ENCODE measurements at regions not wholly inside any gene's neighbourhood (a gene's known extent, or its start where the extent isn't known, plus 50 kb on each side); places are given as distances from the start of the nearest gene placed in this dataset.

DNA sequence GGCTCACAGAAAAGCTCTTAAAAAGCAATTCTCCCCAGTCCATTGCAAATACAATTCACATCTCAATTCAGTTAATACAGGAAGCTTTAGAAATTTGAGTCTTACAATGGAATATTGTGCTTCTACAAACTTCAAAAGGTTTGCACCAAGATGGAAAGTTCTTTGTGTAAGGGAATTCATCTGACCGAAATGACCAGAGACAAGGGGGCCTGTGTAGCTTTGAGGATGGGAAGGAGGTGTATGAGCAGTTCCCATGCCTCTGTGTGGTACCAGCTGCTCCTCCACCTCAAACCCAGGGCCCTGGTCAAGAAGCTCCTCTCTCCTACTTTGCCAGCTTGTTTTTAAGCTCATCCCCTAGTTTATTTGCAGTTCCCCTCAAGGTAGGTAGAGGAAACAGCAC lies 312.8 kb upstream of the PKDCC start:
- TF ChIP-seq, protein P1, sequence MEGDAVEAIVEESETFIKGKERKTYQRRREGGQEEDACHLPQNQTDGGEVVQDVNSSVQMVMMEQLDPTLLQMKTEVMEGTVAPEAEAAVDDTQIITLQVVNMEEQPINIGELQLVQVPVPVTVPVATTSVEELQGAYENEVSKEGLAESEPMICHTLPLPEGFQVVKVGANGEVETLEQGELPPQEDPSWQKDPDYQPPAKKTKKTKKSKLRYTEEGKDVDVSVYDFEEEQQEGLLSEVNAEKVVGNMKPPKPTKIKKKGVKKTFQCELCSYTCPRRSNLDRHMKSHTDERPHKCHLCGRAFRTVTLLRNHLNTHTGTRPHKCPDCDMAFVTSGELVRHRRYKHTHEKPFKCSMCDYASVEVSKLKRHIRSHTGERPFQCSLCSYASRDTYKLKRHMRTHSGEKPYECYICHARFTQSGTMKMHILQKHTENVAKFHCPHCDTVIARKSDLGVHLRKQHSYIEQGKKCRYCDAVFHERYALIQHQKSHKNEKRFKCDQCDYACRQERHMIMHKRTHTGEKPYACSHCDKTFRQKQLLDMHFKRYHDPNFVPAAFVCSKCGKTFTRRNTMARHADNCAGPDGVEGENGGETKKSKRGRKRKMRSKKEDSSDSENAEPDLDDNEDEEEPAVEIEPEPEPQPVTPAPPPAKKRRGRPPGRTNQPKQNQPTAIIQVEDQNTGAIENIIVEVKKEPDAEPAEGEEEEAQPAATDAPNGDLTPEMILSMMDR (IDR thresholded peaks at IDR 0.05; ENCODE audit: low read depth, low read length) = no peak
- TF ChIP-seq EZH2phosphoT487 (IDR thresholded peaks at IDR 0.05; ENCODE audit: low read depth) = no peak
